ENCODE measurements at regions not wholly inside any gene's neighbourhood (a gene's known extent, or its start where the extent isn't known, plus 50 kb on each side); places are given as distances from the start of the nearest gene placed in this dataset.

GRCh38 chr1:47637111-47637685, 199.4 kb downstream of the FOXD2 start:
- Mint-ChIP-seq H3K27me3 (ENCODE audit: insufficient read depth, low read depth, poor library complexity) (peaks cover 4% of the 10 kb centered on the region), H3K4me1 (no peaks in the 10 kb centered on the region; the same call in 1 of the 3 replicates), H3K27ac (no peak overlapping the region), H3K36me3 (ENCODE audit: low read depth) (no peaks in the 10 kb centered on the region), H3K9me3 (no peaks in the 10 kb centered on the region), H3K4me3 (no peak overlapping the region)
- Histone ChIP-seq H3K27ac (ENCODE audit: low read depth) (no peak overlapping the region), H3K79me2 (replicated peaks; ENCODE audit: insufficient read depth) (no peaks in the 10 kb centered on the region), H3K27me3 (ENCODE audit: insufficient read depth) (no peaks in the 10 kb centered on the region), H3K4me2 (no peak overlapping the region), H3F3A (replicated peaks; ENCODE audit: low read depth) (no peaks in the 10 kb centered on the region), H3K4me1 (ENCODE audit: insufficient read depth) (no peaks in the 10 kb centered on the region), H3K9me2 (ENCODE audit: insufficient read depth) (no peaks in the 10 kb centered on the region), H2AFZ (no peak overlapping the region), H4K20me1 (replicated peaks; ENCODE audit: insufficient read depth) (no peaks in the 10 kb centered on the region), H3K4me3 (no peak overlapping the region), H3K36me3 (ENCODE audit: insufficient read depth) (no peaks in the 10 kb centered on the region)
- no peak for ATAC-seq
- no peak for DNase-seq (ENCODE audit: low spot score)
- TF ChIP-seq CTCF (conservative IDR thresholded peaks at IDR 0.05; ENCODE audit: low read depth in 2 of 2) (no peak), JUNB (IDR thresholded peaks at IDR 0.05; ENCODE audit: unreplicated experiment) (no peak), POLR2AphosphoS5 (IDR thresholded peaks at IDR 0.05; ENCODE audit: low read depth) (no peak), EZH2phosphoT487 (IDR thresholded peaks at IDR 0.05; ENCODE audit: unreplicated experiment) (no peak)

- Histone ChIP-seq H2AFZ (no peak overlapping the region), H3K79me2 (replicated peaks; ENCODE audit: insufficient read depth) (no peaks in the 10 kb centered on the region), H3K9me2 (ENCODE audit: insufficient read depth) (no peaks in the 10 kb centered on the region), H4K20me1 (replicated peaks; ENCODE audit: insufficient read depth) (no peaks in the 10 kb centered on the region), H3K27ac (ENCODE audit: low read depth) (no peak overlapping the region), H3F3A (replicated peaks; ENCODE audit: low read depth) (no peaks in the 10 kb centered on the region), H3K36me3 (ENCODE audit: insufficient read depth) (no peaks in the 10 kb centered on the region), H3K4me2 (no peak overlapping the region), H3K4me3 (no peak overlapping the region), H3K27me3 (ENCODE audit: insufficient read depth) (no peaks in the 10 kb centered on the region), H3K4me1 (ENCODE audit: insufficient read depth) (no peaks in the 10 kb centered on the region)
- no peaks in the 10 kb centered on the region for H3K36me3 Mint-ChIP-seq (ENCODE audit: low read depth)
- H3K4me3 Mint-ChIP-seq = no peak overlapping the region
- peaks cover 7% of the 10 kb centered on the region for H3K27me3 Mint-ChIP-seq (ENCODE audit: insufficient read depth, low read depth, poor library complexity)
- ATAC-seq = no peak
- no peak for DNase-seq (ENCODE audit: low spot score)
- H3K9me3 Mint-ChIP-seq = no peaks in the 10 kb centered on the region
- H3K4me1 Mint-ChIP-seq = no peaks in the 10 kb centered on the region
- no peak overlapping the region for H3K27ac Mint-ChIP-seq
- TF ChIP-seq POLR2AphosphoS5 (IDR thresholded peaks at IDR 0.05; ENCODE audit: low read depth) = no peak
- TF ChIP-seq CREB1 (CRISPR knock-in tag; IDR thresholded peaks at IDR 0.05; ENCODE audit: low read depth) = no peak
- TF ChIP-seq JUNB (IDR thresholded peaks at IDR 0.05; ENCODE audit: unreplicated experiment) = no peak
- TF ChIP-seq STAT1 (IDR thresholded peaks at IDR 0.05; ENCODE audit: unreplicated experiment) = no peak
- no peak for TF ChIP-seq EZH2phosphoT487 (IDR thresholded peaks at IDR 0.05; ENCODE audit: unreplicated experiment)
- no peak for TF ChIP-seq EZH2 (IDR thresholded peaks at IDR 0.05; ENCODE audit: low read depth, unreplicated experiment)
- TF ChIP-seq NANOG (IDR thresholded peaks at IDR 0.05; ENCODE audit: borderline replicate concordance) = no peak
- TF ChIP-seq ETS1 (IDR thresholded peaks at IDR 0.05) = no peak
- TF ChIP-seq ZNF331 (CRISPR knock-in tag; IDR thresholded peaks at IDR 0.05; ENCODE audit: low read depth) = no peak
- no peak for TF ChIP-seq CTCF (conservative IDR thresholded peaks at IDR 0.05; ENCODE audit: low read depth in 2 of 2)
- TF ChIP-seq REST (IDR thresholded peaks at IDR 0.05; ENCODE audit: unreplicated experiment) = no peak
These were observed 200.4 kb downstream of the FOXD2 start for GRCh38 chr1:47638240-47638639.
